Neural progenitor cell (in vitro differentiated cells): ENCODE measurements at regions not wholly inside any gene's neighbourhood (a gene's known extent, or its start where the extent isn't known, plus 50 kb on each side); places are given as distances from the start of the nearest gene placed in this dataset.

Source experiments
- DNase-seq: peaks from one replicate; pipeline ENCODE4 v3.0.0-alpha.2; 2016; ENCODE audit warnings: low spot score
- H2AFZ ChIP-seq: fragments of 200-600 bp; sonication (generic); replicated peaks from 2 replicates; pipeline ENCODE4 v1.6.1; 2016; ENCODE audit warnings: antibody characterized with exemption
- H3F3A ChIP-seq: fragments of 200-600 bp; sonication (generic); 2 replicates; pipeline ENCODE4 v1.6.1; 2016; ENCODE audit warnings: antibody characterized with exemption, low read depth
- H3K27ac ChIP-seq: fragments of 200-600 bp; sonication (generic); 2 replicates; pipeline ENCODE4 v1.5.1; 2016; ENCODE audit warnings: mild to moderate bottlenecking
- H3K27me3 ChIP-seq: fragments of 200-600 bp; sonication (generic); 2 replicates; pipeline ENCODE4 v1.6.1; 2016; ENCODE audit warnings: mild to moderate bottlenecking, moderate library complexity
- H3K36me3 ChIP-seq: fragments of 200-600 bp; sonication (generic); 2 replicates; pipeline ENCODE4 v1.5.1; 2016
- H3K4me1 ChIP-seq: fragments of 200-600 bp; sonication (generic); 2 replicates; pipeline ENCODE4 v1.6.1; 2016; ENCODE audit warnings: mixed run types
- H3K4me2 ChIP-seq: fragments of 200-600 bp; sonication (generic); 2 replicates; pipeline ENCODE4 v1.6.1; 2016
- H3K4me3 ChIP-seq: fragments of 200-600 bp; sonication (generic); 2 replicates; pipeline ENCODE4 v1.5.1; 2016
- H3K79me2 ChIP-seq: fragments of 200-600 bp; sonication (generic); 2 replicates; pipeline ENCODE4 v1.6.1; 2016; ENCODE audit warnings: low read depth
- H3K9ac ChIP-seq: fragments of 200-600 bp; sonication (generic); 2 replicates; pipeline ENCODE4 v1.6.1; 2016
- H3K9me3 ChIP-seq: fragments of 200-600 bp; sonication (generic); 2 replicates; pipeline ENCODE4 v1.5.1; 2016; ENCODE audit warnings: low read depth
- H4K20me1 ChIP-seq: fragments of 200-600 bp; sonication (generic); 2 replicates; pipeline ENCODE4 v1.6.1; 2016; ENCODE audit warnings: low read depth
- H3K27ac Mint-ChIP-seq: 3 replicates; pipeline ENCODE4 v1.8.0; 2021; ENCODE audit warnings: mixed read lengths
- H3K27me3 Mint-ChIP-seq: 2 replicates; pipeline ENCODE4 v1.8.0; 2022; ENCODE audit warnings: low read depth, mild to moderate bottlenecking, inconsistent platforms, moderate library complexity, mixed read lengths; ENCODE audit not compliant: insufficient read depth
- H3K36me3 Mint-ChIP-seq: 3 replicates; pipeline ENCODE4 v1.8.0; 2021; ENCODE audit warnings: mixed read lengths
- H3K4me1 Mint-ChIP-seq: 3 replicates; pipeline ENCODE4 v1.8.0; 2021; ENCODE audit warnings: mixed read lengths
- H3K4me3 Mint-ChIP-seq: 3 replicates; pipeline ENCODE4 v1.8.0; 2021; ENCODE audit warnings: mild to moderate bottlenecking, moderate library complexity, mixed read lengths
- H3K9me3 Mint-ChIP-seq: 3 replicates; pipeline ENCODE4 v1.8.0; 2020; ENCODE audit warnings: mixed read lengths
- CTCF ChIP-seq: fragments of 200-600 bp; sonication (generic); IDR thresholded peaks from 2 replicates; pipeline ENCODE4 v1.5.1; 2017; ENCODE audit warnings: antibody characterized with exemption, mild to moderate bottlenecking
- EZH2 ChIP-seq: fragments of 200-600 bp; sonication (generic); IDR thresholded peaks from 2 replicates; pipeline ENCODE4 v1.6.1; 2017; ENCODE audit warnings: antibody characterized with exemption, mild to moderate bottlenecking, moderate library complexity
- EZH2phosphoT487 ChIP-seq: fragments of 200-600 bp; sonication (generic); IDR thresholded peaks from 2 replicates; pipeline ENCODE4 v1.6.1; 2017; ENCODE audit warnings: antibody characterized with exemption

- H3K4me3 Mint-ChIP-seq, result no peak overlapping the region
- Histone ChIP-seq H3K79me2 (no peaks in the 10 kb centered on the region), H4K20me1 (no peaks in the 10 kb centered on the region), H3K4me3 (no peak overlapping the region), H3K27ac (no peak overlapping the region), H3K4me2 (no peak overlapping the region), H3F3A (no peaks in the 10 kb centered on the region), H3K9me3 (peaks cover 22% of the 10 kb centered on the region), H3K9ac (no peak overlapping the region), H3K36me3 (no peaks in the 10 kb centered on the region), H3K4me1 (no peaks in the 10 kb centered on the region), H3K27me3 (no peaks in the 10 kb centered on the region), H2AFZ (no peak overlapping the region)
- no peak overlapping the region for H3K27ac Mint-ChIP-seq
- no peaks in the 10 kb centered on the region for H3K4me1 Mint-ChIP-seq
- H3K36me3 Mint-ChIP-seq, result peaks cover 3% of the 10 kb centered on the region
- no peak for DNase-seq
- H3K9me3 Mint-ChIP-seq, result peaks cover 31% of the 10 kb centered on the region
- no peaks in the 10 kb centered on the region for H3K27me3 Mint-ChIP-seq
- no peak for TF ChIP-seq EZH2
- TF ChIP-seq CTCF, result no peak
- no peak for TF ChIP-seq EZH2phosphoT487
Measured at GRCh38 chr17:26765860-26766709, 527.8 kb upstream of the WSB1 start.

- no peak for TF ChIP-seq EZH2phosphoT487
- no peak for TF ChIP-seq EZH2
- TF ChIP-seq CTCF, result no peak
- Histone ChIP-seq H3K4me3 (no peak overlapping the region), H3K9me3 (peaks cover 22% of the 10 kb centered on the region), H3K4me2 (no peak overlapping the region), H3K27ac (no peak overlapping the region), H3F3A (no peaks in the 10 kb centered on the region), H3K36me3 (no peaks in the 10 kb centered on the region), H3K79me2 (no peaks in the 10 kb centered on the region), H2AFZ (no peak overlapping the region), H3K4me1 (no peaks in the 10 kb centered on the region), H3K27me3 (no peaks in the 10 kb centered on the region), H4K20me1 (no peaks in the 10 kb centered on the region), H3K9ac (no peak overlapping the region)
- Mint-ChIP-seq H3K36me3 (peaks cover 3% of the 10 kb centered on the region), H3K4me1 (no peaks in the 10 kb centered on the region), H3K27me3 (no peaks in the 10 kb centered on the region), H3K27ac (no peak overlapping the region), H3K9me3 (peaks cover 31% of the 10 kb centered on the region), H3K4me3 (no peak overlapping the region)
- no peak for DNase-seq
Measured at GRCh38 chr17:26766743-26767142, 527.2 kb upstream of the WSB1 start.

GRCh38 chr17:26773189-26774188 is 520.4 kb upstream of the WSB1 start:
- no peak overlapping the region for H3K4me3 ChIP-seq
- H3K4me1 ChIP-seq, result no peaks in the 10 kb centered on the region
- H3K79me2 ChIP-seq, result no peaks in the 10 kb centered on the region
- no peaks in the 10 kb centered on the region for H3K27me3 ChIP-seq
- Mint-ChIP-seq H3K4me3 (no peak overlapping the region), H3K36me3 (no peaks in the 10 kb centered on the region), H3K4me1 (no peaks in the 10 kb centered on the region), H3K9me3 (peaks cover 37% of the 10 kb centered on the region), H3K27ac (no peak overlapping the region), H3K27me3 (no peaks in the 10 kb centered on the region)
- H3K9me3 ChIP-seq, result peaks cover 17% of the 10 kb centered on the region
- TF ChIP-seq EZH2phosphoT487 (no peak), EZH2 (no peak), CTCF (no peak)
- H4K20me1 ChIP-seq, result no peaks in the 10 kb centered on the region
- no peak overlapping the region for H3K9ac ChIP-seq
- H3K27ac ChIP-seq, result no peak overlapping the region
- DNase-seq, result no peak
- H3F3A ChIP-seq, result no peaks in the 10 kb centered on the region
- no peaks in the 10 kb centered on the region for H3K36me3 ChIP-seq
- no peak overlapping the region for H3K4me2 ChIP-seq
- H2AFZ ChIP-seq, result no peak overlapping the region
